HG03565 (cell line): ENCODE measurements at regions not wholly inside any gene's neighbourhood (a gene's known extent, or its start where the extent isn't known, plus 50 kb on each side); places are given as distances from the start of the nearest gene placed in this dataset.
"Not testable (repeated sequence)": the region's sequence is repeated elsewhere in the genome, so short reads cannot be mapped to it uniquely, and the experiment has no call there.

Experiments
- ATAC-seq: cut with Tn5 transposase; IDR thresholded peaks from one replicate; pipeline ENCODE4 v1.9.1; 2021; ENCODE audit warnings: mild to moderate bottlenecking, moderate library complexity; ENCODE audit not compliant: unreplicated experiment

GRCh38 chrX:138875472-138875871 lies 164.0 kb upstream of the FGF13 start:
- ATAC-seq = no peak

- ATAC-seq = no peak
Measured at GRCh38 chrX:138874271-138874935, 162.9 kb upstream of the FGF13 start.

GRCh38 chrX:138873640-138874039 lies 162.1 kb upstream of the FGF13 start:
- not testable (repeated sequence) for ATAC-seq

GRCh38 chrX:138872537-138872936 lies 161.0 kb upstream of the FGF13 start:
- no peak for ATAC-seq

GRCh38 chrX:138871739-138872138 lies 160.2 kb upstream of the FGF13 start:
- ATAC-seq = no peak

GRCh38 chrX:138866643-138867042 lies 155.1 kb upstream of the FGF13 start:
- no peak for ATAC-seq

- no peak for ATAC-seq
Measured at GRCh38 chrX:138865093-138865649, 153.7 kb upstream of the FGF13 start.

GRCh38 chrX:138859421-138859820 lies 147.9 kb upstream of the FGF13 start:
- no peak for ATAC-seq

- ATAC-seq = no peak
Measured at GRCh38 chrX:138858951-138859350, 147.4 kb upstream of the FGF13 start.

- ATAC-seq = no peak
Measured at GRCh38 chrX:138858438-138858837, 146.9 kb upstream of the FGF13 start.

- ATAC-seq = no peak
Measured at GRCh38 chrX:138856881-138857604, 145.5 kb upstream of the FGF13 start.

- ATAC-seq = no peak
Measured at GRCh38 chrX:138853936-138854335, 142.4 kb upstream of the FGF13 start.

GRCh38 chrX:138849521-138849920 lies 138.0 kb upstream of the FGF13 start:
- no peak for ATAC-seq

- ATAC-seq = no peak
Measured at GRCh38 chrX:138847930-138848329, 136.4 kb upstream of the FGF13 start.

GRCh38 chrX:138845786-138846185 lies 134.3 kb upstream of the FGF13 start:
- no peak for ATAC-seq

- ATAC-seq = not testable (repeated sequence)
Measured at GRCh38 chrX:138807400-138807799, 95.9 kb upstream of the FGF13 start.

- ATAC-seq = no peak
Measured at GRCh38 chrX:138794246-138794645, 82.7 kb upstream of the FGF13 start.

- ATAC-seq = no peak
Measured at GRCh38 chrX:138791551-138791950, 80.0 kb upstream of the FGF13 start.

- no peak for ATAC-seq
Measured at GRCh38 chrX:138788771-138789170, 77.3 kb upstream of the FGF13 start.

GRCh38 chrX:138778576-138778909 lies 67.0 kb upstream of the FGF13 start:
- not testable (repeated sequence) for ATAC-seq

GRCh38 chrX:138777908-138778575 lies 66.5 kb upstream of the FGF13 start:
- ATAC-seq = not testable (repeated sequence)

GRCh38 chrX:138777230-138777629 lies 65.7 kb upstream of the FGF13 start:
- no peak for ATAC-seq
